Activated T-helper 1 cell treated with anti-CD3 and anti-CD28 coated beads, Interleukin-12 subunit alpha, Interleukin-12 subunit beta, Interleukin-2, Interleukin-4 antibody, amounts not matched to agents 30 ng/mL and 10 ng/mL and 1 ng/mL, durations not matched to agents 14 hours and 24 hours and 36 hours (primary cell): ENCODE measurements at regions not wholly inside any gene's neighbourhood (a gene's known extent, or its start where the extent isn't known, plus 50 kb on each side); places are given as distances from the start of the nearest gene placed in this dataset.

Source experiments
- DNase-seq: peaks from one replicate; pipeline ENCODE4 v3.0.0; 2021; ENCODE audit warnings: low spot score
- H3K27ac Mint-ChIP-seq: one replicate; pipeline ENCODE4 v1.8.0; 2021; ENCODE audit warnings: mild to moderate bottlenecking, mixed read lengths
- H3K27me3 Mint-ChIP-seq: one replicate; pipeline ENCODE4 v1.8.0; 2022; ENCODE audit warnings: mild to moderate bottlenecking, moderate library complexity, mixed read lengths; ENCODE audit not compliant: insufficient read depth
- H3K36me3 Mint-ChIP-seq: one replicate; pipeline ENCODE4 v1.8.0; 2021; ENCODE audit warnings: low read depth, mixed read lengths
- H3K4me1 Mint-ChIP-seq: one replicate; pipeline ENCODE4 v1.8.0; 2021; ENCODE audit warnings: low read depth, mixed read lengths
- H3K4me3 Mint-ChIP-seq: one replicate; pipeline ENCODE4 v1.8.0; 2021; ENCODE audit warnings: mild to moderate bottlenecking, moderate library complexity, mixed read lengths
- H3K9me3 Mint-ChIP-seq: one replicate; pipeline ENCODE4 v1.8.0; 2021; ENCODE audit warnings: mixed read lengths
- intact Hi-C: fragments of 100-400 bp; cut with micrococcal nuclease; formaldehyde crosslinking; loops from one replicate; pipeline ENCODE4 v1.15.1; 2024

- no peaks in the 10 kb centered on the region for H3K9me3 Mint-ChIP-seq
- peaks cover 3% of the 10 kb centered on the region for H3K27me3 Mint-ChIP-seq
- H3K4me1 Mint-ChIP-seq, result no peaks in the 10 kb centered on the region
- DNase-seq, result no peak
- no peaks in the 10 kb centered on the region for H3K36me3 Mint-ChIP-seq
- intact Hi-C loops, result no loop called here
- no peak overlapping the region for H3K4me3 Mint-ChIP-seq
- H3K27ac Mint-ChIP-seq, result no peak overlapping the region
These were observed 77.9 kb upstream of the CDH4 start for GRCh38 chr20:61173961-61174725.

DNA sequence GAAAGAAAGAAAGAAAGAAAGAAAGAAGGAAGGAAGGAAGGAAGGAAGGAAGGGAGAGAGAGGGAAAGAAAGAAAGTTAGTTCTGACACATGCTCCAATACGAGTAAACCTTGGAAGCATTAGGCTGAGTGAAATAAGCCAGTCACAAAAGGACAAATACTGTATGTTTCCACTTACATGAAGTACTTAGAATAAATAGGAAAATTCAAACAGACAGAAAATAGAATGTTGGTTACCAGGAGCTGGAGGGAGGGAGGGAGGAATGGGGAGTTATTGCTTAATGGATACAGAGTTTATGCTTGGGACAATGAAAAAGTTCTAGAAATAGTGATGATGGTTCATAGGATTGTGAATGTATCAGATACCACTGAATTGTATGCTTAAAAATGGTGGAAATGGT is 75.2 kb upstream of the CDH4 start:
- Mint-ChIP-seq H3K27me3 (peaks cover 3% of the 10 kb centered on the region), H3K36me3 (no peaks in the 10 kb centered on the region), H3K4me3 (no peak overlapping the region), H3K9me3 (no peaks in the 10 kb centered on the region), H3K27ac (no peak overlapping the region), H3K4me1 (no peaks in the 10 kb centered on the region)
- DNase-seq, result no peak
- intact Hi-C loops, result no loop called here

DNA sequence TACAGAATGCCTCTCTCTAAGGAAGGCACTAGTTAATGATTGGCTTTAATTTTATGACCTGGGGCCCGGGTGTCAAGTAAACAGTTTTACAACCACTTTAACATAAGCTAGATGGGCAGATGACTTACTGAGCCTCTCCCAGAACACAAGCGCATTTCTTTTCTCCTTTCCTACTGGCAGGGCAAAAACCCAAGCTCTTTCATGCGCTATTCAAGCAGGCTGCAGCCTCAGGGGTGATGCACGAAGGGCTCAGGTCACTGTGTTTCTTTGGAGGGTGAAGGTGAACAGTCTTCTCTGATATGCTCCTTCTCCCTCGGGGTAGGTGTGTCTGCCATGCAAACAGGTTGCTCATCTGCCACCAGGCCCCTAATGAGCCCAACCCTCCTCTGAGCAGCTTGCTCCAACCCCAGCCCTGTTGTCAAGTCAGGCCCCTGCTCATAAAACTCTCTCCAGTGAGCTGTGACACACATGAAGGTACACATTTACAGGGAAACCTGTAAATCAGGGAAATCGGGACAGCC is 73.5 kb upstream of the CDH4 start:
- H3K27me3 Mint-ChIP-seq, result peaks cover 3% of the 10 kb centered on the region
- H3K4me1 Mint-ChIP-seq, result no peaks in the 10 kb centered on the region
- intact Hi-C loops, result no loop called here
- no peaks in the 10 kb centered on the region for H3K36me3 Mint-ChIP-seq
- H3K27ac Mint-ChIP-seq, result no peak overlapping the region
- DNase-seq, result no peak
- no peaks in the 10 kb centered on the region for H3K9me3 Mint-ChIP-seq
- H3K4me3 Mint-ChIP-seq, result no peak overlapping the region

DNA sequence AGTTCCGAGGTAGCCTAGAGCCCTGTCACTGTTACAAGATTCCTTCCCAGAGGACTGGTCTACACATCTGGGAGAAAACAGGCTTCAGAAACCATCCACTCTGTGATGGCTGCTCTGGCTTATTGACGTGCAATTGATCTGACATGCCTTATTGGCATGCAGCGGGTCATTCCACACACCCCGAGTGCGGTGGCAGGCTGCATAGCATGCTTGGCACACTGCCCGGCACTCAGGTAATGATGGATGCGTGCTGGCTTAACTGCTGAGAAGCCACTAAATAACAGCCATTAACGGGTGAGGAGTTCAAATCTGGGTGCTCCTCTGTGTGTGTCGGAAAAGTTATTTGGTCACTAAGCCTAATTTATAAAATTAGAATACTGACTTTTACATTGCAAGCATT is 67.9 kb upstream of the CDH4 start:
- Mint-ChIP-seq H3K9me3 (no peaks in the 10 kb centered on the region), H3K27ac (no peak overlapping the region), H3K36me3 (no peaks in the 10 kb centered on the region), H3K4me1 (no peaks in the 10 kb centered on the region), H3K27me3 (no peaks in the 10 kb centered on the region), H3K4me3 (no peak overlapping the region)
- DNase-seq, result no peak
- intact Hi-C loops, result no loop called here

GRCh38 chr20:61185181-61185580 is 66.9 kb upstream of the CDH4 start:
- no peak overlapping the region for H3K4me3 Mint-ChIP-seq
- DNase-seq, result no peak
- no peaks in the 10 kb centered on the region for H3K9me3 Mint-ChIP-seq
- no peaks in the 10 kb centered on the region for H3K4me1 Mint-ChIP-seq
- intact Hi-C loops, result no loop called here
- H3K36me3 Mint-ChIP-seq, result no peaks in the 10 kb centered on the region
- no peaks in the 10 kb centered on the region for H3K27me3 Mint-ChIP-seq
- H3K27ac Mint-ChIP-seq, result no peak overlapping the region

DNA sequence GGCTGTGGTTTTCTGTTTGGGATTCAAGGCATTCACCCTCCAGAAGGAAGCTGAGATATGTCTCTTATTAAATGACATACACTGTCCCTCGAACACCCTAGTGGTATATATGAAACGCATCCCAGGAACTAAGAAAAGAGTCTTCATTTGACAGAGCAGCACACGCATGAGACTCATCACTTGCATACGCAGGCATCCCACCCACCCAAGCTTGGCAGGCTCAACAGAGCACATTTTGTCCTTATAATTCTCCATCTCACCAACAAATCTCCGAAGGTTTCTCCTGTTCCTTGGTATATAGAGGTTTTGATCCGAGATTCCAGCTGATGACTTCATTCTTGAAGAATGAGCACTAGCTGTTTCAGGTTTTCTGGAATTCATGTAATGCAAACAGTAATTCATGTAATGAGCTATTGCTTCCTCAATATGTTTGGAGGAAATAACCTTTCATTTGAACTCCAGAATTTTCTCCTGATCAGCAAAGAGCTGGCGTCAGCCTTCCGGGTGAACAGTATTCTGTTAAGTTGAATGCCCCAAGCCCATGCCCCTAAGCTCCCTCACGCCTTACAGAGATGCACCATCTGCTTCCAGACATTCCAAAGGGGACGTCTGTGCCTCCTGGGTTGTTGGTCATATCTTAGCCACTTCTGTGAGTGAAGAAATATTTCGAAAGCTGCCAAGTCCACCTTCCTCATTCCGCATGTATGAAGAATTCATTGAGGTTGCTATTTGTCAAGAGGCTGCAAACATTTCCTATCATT is 66.0 kb upstream of the CDH4 start:
- intact Hi-C loops, result no loop called here
- no peak for DNase-seq
- H3K27ac Mint-ChIP-seq, result no peak overlapping the region
- no peak overlapping the region for H3K4me3 Mint-ChIP-seq
- no peaks in the 10 kb centered on the region for H3K27me3 Mint-ChIP-seq
- no peaks in the 10 kb centered on the region for H3K9me3 Mint-ChIP-seq
- no peaks in the 10 kb centered on the region for H3K4me1 Mint-ChIP-seq
- H3K36me3 Mint-ChIP-seq, result no peaks in the 10 kb centered on the region

DNA sequence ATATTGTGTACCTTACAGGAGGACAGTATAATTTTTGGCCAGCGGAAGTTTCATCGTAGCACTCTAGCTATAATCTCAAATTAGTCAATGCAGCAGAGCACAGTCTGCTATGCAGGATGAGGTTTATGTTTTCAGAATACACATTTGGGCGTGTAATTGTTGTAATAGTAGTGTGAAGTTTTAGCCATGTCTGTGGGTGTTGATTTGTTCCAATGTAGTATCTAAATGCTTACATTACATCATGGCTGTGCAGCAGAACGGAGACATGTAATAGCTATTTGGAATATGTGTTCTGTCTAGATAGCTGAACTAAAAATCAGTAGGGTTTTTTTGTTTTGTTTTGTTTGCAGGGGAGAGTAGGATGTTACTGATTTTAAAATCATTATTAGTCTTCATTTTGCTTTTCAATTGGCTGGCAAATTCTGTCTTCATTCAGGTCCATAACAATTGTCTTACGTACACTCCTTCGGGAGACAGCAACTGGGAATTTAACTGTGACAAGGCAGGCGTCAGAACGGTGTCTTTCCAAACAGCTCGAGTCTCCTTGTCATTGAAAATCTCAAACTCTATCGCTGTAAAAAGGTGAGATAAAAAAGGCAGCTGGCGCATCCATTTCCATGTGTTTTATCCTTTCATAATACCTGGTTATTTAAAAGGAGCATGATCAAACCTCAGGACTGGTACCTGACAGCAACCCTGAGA is 65.1 kb upstream of the CDH4 start:
- no peaks in the 10 kb centered on the region for H3K27me3 Mint-ChIP-seq
- no peak overlapping the region for H3K27ac Mint-ChIP-seq
- H3K4me1 Mint-ChIP-seq, result no peaks in the 10 kb centered on the region
- no peak overlapping the region for H3K4me3 Mint-ChIP-seq
- DNase-seq, result no peak
- H3K9me3 Mint-ChIP-seq, result no peaks in the 10 kb centered on the region
- H3K36me3 Mint-ChIP-seq, result no peaks in the 10 kb centered on the region
- intact Hi-C loops, result no loop called here

DNA sequence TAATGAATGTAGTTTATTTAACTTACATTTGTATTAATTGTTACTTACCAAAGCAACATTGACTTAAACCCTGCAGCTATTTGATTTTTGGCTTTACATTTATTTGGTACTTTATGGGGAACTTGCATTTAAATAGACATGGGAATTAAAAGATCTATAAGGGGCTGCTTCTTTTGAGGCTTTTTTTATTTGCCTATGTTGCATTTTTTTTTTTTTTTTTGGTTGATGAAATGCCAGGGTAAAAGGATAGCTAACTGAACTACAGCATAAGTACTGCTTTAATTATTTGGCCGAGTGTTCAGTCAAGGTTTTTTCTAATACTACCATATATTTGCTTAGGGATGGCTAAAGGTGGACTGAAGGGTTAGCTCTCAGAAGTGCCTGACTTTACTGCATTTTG is 62.5 kb upstream of the CDH4 start:
- Mint-ChIP-seq H3K36me3 (no peaks in the 10 kb centered on the region), H3K27me3 (no peaks in the 10 kb centered on the region), H3K4me1 (no peaks in the 10 kb centered on the region), H3K9me3 (no peaks in the 10 kb centered on the region), H3K4me3 (no peak overlapping the region), H3K27ac (no peak overlapping the region)
- no peak for DNase-seq
- intact Hi-C loops, result no loop called here

- intact Hi-C loops, result no loop called here
- H3K27me3 Mint-ChIP-seq, result no peaks in the 10 kb centered on the region
- no peak overlapping the region for H3K4me3 Mint-ChIP-seq
- no peaks in the 10 kb centered on the region for H3K4me1 Mint-ChIP-seq
- no peaks in the 10 kb centered on the region for H3K9me3 Mint-ChIP-seq
- no peak overlapping the region for H3K27ac Mint-ChIP-seq
- H3K36me3 Mint-ChIP-seq, result no peaks in the 10 kb centered on the region
- no peak for DNase-seq
These were observed 61.0 kb upstream of the CDH4 start for GRCh38 chr20:61191096-61191495.

GRCh38 chr20:61192337-61192950 is 59.6 kb upstream of the CDH4 start:
- H3K4me3 Mint-ChIP-seq, result no peak overlapping the region

DNA sequence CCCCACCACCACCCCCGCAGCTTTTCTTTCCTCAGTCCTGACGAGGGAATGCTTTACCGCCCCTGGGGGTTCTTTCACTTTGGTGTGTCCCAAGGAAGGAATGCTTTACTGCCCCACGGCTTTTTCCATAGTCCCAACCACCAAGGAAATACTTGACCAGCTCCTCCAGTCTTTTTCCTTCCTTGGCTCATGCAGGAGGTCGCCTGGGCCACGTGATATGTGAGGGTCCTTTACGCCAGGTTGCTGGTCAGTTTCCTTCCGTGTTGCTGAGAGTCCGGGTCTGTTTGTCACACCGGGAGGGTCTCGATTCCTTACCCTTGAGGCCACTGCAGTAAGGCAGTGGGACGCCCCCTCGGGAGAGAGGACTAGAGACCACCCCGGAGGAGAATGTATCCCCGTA is 58.9 kb upstream of the CDH4 start:
- no peaks in the 10 kb centered on the region for H3K4me1 Mint-ChIP-seq
- no peaks in the 10 kb centered on the region for H3K27me3 Mint-ChIP-seq
- DNase-seq, result no peak
- no peaks in the 10 kb centered on the region for H3K36me3 Mint-ChIP-seq
- no peak overlapping the region for H3K27ac Mint-ChIP-seq
- H3K9me3 Mint-ChIP-seq, result no peaks in the 10 kb centered on the region
- intact Hi-C loops, result no loop called here
- H3K4me3 Mint-ChIP-seq, result no peak overlapping the region

More at GRCh38 chr20:61192337-61192950, 59.6 kb upstream of the CDH4 start:
- no peaks in the 10 kb centered on the region for H3K4me1 Mint-ChIP-seq
- no peaks in the 10 kb centered on the region for H3K9me3 Mint-ChIP-seq
- intact Hi-C loops, result no loop called here
- H3K27me3 Mint-ChIP-seq, result no peaks in the 10 kb centered on the region
- H3K27ac Mint-ChIP-seq, result no peak overlapping the region
- no peaks in the 10 kb centered on the region for H3K36me3 Mint-ChIP-seq
- DNase-seq, result no peak
